ENCODE measurements at regions not wholly inside any gene's neighbourhood (a gene's known extent, or its start where the extent isn't known, plus 50 kb on each side); places are given as distances from the start of the nearest gene placed in this dataset.

DNA sequence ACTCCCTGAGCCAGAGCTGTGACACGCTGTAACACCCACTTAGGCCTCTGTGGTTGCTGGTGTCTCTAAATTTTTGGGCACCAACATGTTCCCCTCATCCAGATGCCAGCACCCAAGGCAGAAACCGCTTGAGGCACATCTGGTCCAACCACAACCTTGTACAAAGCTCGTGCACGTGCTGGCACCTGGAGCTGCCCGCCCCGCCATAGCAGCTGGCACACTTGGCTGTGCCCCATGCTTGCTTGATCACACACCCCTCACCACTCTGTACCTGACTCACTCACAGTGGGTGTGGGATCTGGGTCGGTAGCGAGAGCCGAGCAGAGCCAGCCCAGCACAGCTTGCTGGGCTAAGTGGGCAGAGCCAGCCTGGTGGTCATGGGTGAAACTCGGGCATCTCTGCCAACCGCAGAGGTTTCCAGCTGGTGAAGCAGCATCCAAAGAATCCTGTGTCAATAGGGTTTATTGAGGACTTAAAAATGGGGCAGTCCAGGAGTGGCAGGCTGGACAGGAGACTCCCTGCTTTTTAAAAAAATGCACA lies 1210.4 kb downstream of the TYW1 start:
- no peaks in the 10 kb centered on the region for H3K36me3 ChIP-seq (ENCODE audit: control insufficient read depth in 4 of 4, insufficient read depth in 3 of 4, low read depth in 1 of 4, low read length in 3 of 4)
- no peaks in the 10 kb centered on the region for H3K4me1 ChIP-seq (ENCODE audit: control insufficient read depth in 4 of 4, insufficient read depth in 4 of 4, low read length in 3 of 4)
- no peak overlapping the region for H3K27ac ChIP-seq (ENCODE audit: low read depth in 1 of 2, low read length in 2 of 2)
- TF ChIP-seq FOXA1 (IDR thresholded peaks at IDR 0.05) = no peak
- TF ChIP-seq HNF4A (conservative IDR thresholded peaks at IDR 0.05) = no peak
- TF ChIP-seq REST (IDR thresholded peaks at IDR 0.05) = no peak
- no peak for TF ChIP-seq GABPA (IDR thresholded peaks at IDR 0.05 in 1 of 2, conservative IDR thresholded peaks at IDR 0.05 in 1 of 2)
- no peak for TF ChIP-seq FOXA2 (IDR thresholded peaks at IDR 0.05)
- no peak for TF ChIP-seq TAF1 (conservative IDR thresholded peaks at IDR 0.05)
- no peak for TF ChIP-seq HNF4G (IDR thresholded peaks at IDR 0.05)
- TF ChIP-seq MAX (IDR thresholded peaks at IDR 0.05) = no peak
- TF ChIP-seq NR2F2 (IDR thresholded peaks at IDR 0.05) = no peak
- TF ChIP-seq CTCF (IDR thresholded peaks at IDR 0.05; ENCODE audit: low read depth, low read length, missing input control) = no peak
- TF ChIP-seq RAD21 (IDR thresholded peaks at IDR 0.05) = no peak
- TF ChIP-seq EGR1 (IDR thresholded peaks at IDR 0.05; ENCODE audit: low read depth in 2 of 2) = no peak
- H3K9ac ChIP-seq (ENCODE audit: low read depth in 1 of 2, low read length in 2 of 2) = no peak overlapping the region
- H3K9me3 ChIP-seq (ENCODE audit: control insufficient read depth in 4 of 4, low read length in 3 of 4) = peaks cover 0 to 4% (median 3%) of the 10 kb centered on the region in 4 donors
- peaks cover 0 to 3% (median 0%) of the 10 kb centered on the region in 4 donors for H3K27me3 ChIP-seq (ENCODE audit: control insufficient read depth in 4 of 4, insufficient read depth in 4 of 4, low read length in 3 of 4)
- no peak overlapping the region for H3K4me3 ChIP-seq (ENCODE audit: low read depth in 1 of 3, low read length in 3 of 3)
- 83% methylated on average over 11 of the region's 11 CpGs for WGBS
- no peak for DNase-seq (ENCODE audit: low spot score)

GRCh38 chr7:68207676-68208075 lies 1211.0 kb downstream of the TYW1 start:
- Histone ChIP-seq H3K27ac (ENCODE audit: low read depth in 1 of 2, low read length in 2 of 2) (no peak overlapping the region), H3K4me3 (ENCODE audit: low read depth in 1 of 3, low read length in 3 of 3) (no peak overlapping the region), H3K4me1 (ENCODE audit: control insufficient read depth in 4 of 4, insufficient read depth in 4 of 4, low read length in 3 of 4) (no peaks in the 10 kb centered on the region), H3K9ac (ENCODE audit: low read depth in 1 of 2, low read length in 2 of 2) (no peak overlapping the region), H3K27me3 (ENCODE audit: control insufficient read depth in 4 of 4, insufficient read depth in 4 of 4, low read length in 3 of 4) (peaks cover 0 to 3% (median 0%) of the 10 kb centered on the region in 4 donors), H3K9me3 (ENCODE audit: control insufficient read depth in 4 of 4, low read length in 3 of 4) (peaks cover 0 to 4% (median 3%) of the 10 kb centered on the region in 4 donors), H3K36me3 (ENCODE audit: control insufficient read depth in 4 of 4, insufficient read depth in 3 of 4, low read depth in 1 of 4, low read length in 3 of 4) (no peaks in the 10 kb centered on the region)
- DNase-seq (ENCODE audit: low spot score) = no peak
- TF ChIP-seq RAD21 (IDR thresholded peaks at IDR 0.05) = no peak
- no peak for TF ChIP-seq TAF1 (conservative IDR thresholded peaks at IDR 0.05)
- TF ChIP-seq CTCF (IDR thresholded peaks at IDR 0.05; ENCODE audit: low read depth, low read length, missing input control) = no peak
- no peak for TF ChIP-seq HNF4A (conservative IDR thresholded peaks at IDR 0.05)
- no peak for TF ChIP-seq FOXA1 (IDR thresholded peaks at IDR 0.05)
- TF ChIP-seq MAX (IDR thresholded peaks at IDR 0.05) = no peak
- no peak for TF ChIP-seq NR2F2 (IDR thresholded peaks at IDR 0.05)
- no peak for TF ChIP-seq REST (IDR thresholded peaks at IDR 0.05)
- TF ChIP-seq GABPA (IDR thresholded peaks at IDR 0.05 in 1 of 2, conservative IDR thresholded peaks at IDR 0.05 in 1 of 2) = no peak
- TF ChIP-seq YY1 (IDR thresholded peaks at IDR 0.05) = no peak
- no peak for TF ChIP-seq RXRA (IDR thresholded peaks at IDR 0.05)
- WGBS = 92% methylated on average over 8 of the region's 8 CpGs
